Stromal cell of bone marrow (primary cell): ENCODE measurements at regions not wholly inside any gene's neighbourhood (a gene's known extent, or its start where the extent isn't known, plus 50 kb on each side); places are given as distances from the start of the nearest gene placed in this dataset.
"Not testable (repeated sequence)": the region's sequence is repeated elsewhere in the genome, so short reads cannot be mapped to it uniquely, and the experiment has no call there.

Source experiments
- DNase-seq: peaks from one replicate; pipeline ENCODE4 v3.0.0-alpha.2; 2012; ENCODE audit warnings: low read depth

DNA sequence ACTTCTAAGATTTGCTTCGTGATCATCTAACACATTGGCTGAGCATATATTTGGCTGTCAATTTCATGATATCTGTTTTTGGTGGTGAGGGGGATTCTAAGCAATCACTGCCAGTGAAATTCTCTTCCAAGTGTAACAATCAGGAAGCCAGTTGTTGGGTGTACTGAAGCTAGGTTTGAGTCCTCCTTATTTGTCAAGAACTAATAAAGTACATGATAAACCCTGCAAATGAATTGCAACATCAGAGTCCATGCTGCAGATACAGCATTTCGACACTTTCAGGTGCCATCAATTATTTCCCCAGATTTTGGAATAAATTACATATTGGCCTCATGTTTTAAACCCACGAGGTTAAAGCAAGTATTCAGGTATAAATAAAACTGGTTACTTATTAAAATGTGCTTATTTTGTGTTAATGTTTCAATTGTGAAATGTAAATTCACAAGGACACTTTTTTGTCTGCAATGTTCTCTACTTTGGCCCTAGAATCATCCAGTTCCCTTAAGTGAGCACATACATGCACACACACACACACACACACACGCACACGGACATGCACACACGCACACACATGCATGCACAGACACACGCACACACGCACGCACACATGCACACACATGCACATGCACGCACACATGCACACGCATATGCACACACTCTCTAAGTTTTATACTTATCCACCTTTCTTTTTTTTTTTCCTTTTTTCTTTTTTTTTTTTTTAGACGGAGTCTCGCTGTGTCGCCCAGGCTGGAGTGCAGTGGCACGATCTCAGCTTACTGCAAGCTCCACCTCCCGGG, 510.2 kb upstream of the KLF6 start:
- DNase-seq: no peak

DNA sequence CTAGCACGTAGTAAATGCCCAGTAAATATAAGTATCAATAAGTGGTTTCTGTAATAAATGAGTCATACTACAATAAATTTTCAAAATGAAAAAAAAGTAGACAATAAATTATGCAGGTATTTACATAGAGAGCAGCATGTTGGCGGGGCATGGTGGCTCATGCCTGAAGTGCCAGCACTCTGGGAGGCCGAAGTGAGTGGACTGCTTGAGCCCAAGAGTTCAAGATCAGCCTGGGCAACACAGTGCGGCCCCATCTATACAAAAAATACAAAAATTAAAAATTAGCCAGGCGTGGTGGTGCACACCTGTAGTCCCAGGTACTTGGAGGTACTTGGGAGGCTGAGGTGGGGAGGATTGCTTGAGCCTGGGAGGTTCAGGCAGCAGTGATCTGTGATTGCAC, 509.3 kb upstream of the KLF6 start:
- no peak for DNase-seq

DNA sequence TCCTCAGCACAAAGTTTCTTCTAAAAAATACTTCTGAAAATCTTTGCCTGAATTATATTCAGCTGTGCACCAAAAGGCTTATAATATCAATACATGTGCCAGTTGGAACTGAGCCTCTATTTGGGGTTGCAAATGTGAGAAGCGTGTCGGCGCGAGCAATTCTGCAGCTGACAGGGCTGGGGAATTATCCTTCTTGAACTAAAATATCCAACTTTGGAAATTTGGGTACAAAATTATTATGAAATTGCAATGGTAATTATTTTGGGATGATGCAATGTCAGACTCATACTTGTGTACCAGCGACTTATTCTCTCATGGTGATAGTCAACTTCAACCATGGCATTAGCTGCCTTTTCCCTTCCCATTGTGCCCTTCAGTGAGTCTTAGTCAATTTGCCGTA, 507.0 kb upstream of the KLF6 start:
- no peak for DNase-seq

DNA sequence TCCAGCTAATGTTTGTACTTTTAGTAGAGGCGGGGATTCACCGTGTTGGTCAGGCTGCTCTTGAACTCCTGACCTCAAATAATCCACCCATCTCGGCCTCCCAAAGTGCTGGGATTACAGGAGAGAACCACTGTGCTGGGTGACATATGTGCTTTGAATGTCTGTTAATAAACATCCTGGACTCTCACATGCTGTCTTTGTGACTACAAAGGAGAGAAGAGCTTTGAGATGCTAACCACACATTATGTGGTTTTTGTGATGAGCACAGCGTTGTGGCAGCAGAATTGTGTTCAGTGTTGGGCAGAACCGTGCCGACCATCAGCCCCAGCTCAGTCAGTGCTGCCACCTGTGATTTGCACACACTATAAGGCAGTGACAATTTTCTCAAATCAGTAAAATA, 500.1 kb upstream of the KLF6 start:
- no peak for DNase-seq

DNA sequence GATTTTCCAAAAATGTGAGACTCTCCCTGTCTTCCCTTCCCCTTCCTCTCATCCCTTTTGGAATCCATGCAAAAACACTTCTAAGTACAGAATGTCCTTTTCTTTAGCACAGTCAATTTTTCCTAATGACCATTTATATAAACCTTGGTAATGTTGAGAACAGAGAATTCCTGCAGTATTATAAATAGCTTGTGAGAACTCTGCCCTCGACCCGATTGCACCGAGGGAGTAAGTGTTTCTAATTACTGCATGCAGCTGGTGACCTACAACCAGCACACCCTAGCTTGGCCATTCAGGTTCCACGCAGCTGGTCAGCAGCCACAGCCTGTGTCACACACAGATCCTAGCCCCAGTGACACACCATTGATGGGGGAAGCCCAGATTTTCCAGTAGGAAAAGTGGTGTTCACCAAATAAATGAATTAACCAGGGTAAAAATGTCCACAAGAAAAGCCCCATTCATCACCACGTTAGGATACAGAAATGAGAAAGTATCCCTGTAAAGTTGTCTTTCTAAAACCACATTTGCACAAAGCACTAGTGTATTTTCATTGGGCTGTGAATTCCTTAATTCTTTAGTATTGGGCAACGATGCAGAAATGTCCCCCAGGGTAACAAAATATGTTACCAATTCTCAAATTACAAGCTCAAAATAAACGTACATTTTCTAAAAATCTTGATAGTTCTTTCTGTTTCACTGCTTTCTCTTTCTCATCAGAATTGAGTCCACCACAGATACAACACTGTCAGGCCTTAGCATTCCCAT, 499.0 kb upstream of the KLF6 start:
- peak; percentile 72 for DNase-seq

DNA sequence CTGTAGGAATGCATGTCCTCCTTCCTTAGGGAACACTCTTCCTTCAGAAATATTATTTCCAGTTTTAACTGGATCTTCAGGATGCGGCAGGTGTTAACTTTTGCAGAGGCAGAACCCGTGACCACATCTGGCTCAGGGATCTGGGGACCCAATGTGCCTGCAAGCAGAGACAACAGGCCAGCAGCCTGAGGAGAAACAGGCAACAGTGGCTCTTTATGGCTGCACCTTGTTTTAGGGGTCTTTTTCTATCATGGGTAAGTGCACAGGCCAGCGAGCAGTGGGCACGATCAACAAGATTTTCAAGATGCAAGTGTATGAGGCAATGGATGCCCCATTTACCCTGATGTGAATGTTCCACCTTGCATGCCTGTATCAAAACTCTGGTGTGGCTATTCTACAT, 497.5 kb upstream of the KLF6 start:
- DNase-seq: no peak

DNA sequence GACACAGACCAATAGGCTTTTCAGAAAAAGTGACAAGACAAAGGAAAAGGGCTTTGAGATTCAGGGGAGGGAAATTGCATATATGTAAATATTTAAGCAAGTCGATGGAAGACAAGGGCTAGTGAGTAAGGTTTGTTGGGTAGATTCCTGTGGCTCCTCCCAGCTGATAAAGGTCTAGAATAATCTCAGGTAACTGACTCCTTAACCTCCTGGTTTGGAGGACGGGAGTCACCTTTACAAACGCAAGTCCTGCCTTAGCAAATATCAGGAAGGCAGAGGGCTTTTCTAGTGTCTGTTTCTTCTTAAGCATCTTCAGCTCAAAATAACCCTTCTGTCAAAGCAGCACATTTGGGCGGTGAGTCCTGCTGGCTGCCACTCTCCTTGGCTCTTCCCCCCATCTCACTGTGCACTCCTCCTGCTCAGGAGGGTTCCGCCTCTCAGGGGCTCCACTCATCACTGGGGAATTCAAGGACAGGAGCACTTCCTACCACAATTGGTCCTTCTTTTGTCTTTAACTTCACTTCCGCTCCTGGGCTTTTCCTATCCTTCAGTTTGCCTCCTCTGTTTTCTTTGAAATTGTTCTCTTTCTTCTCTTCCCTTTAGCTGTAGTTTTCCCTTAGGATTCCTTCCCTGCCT, 496.3 kb upstream of the KLF6 start:
- DNase-seq: no peak

DNA sequence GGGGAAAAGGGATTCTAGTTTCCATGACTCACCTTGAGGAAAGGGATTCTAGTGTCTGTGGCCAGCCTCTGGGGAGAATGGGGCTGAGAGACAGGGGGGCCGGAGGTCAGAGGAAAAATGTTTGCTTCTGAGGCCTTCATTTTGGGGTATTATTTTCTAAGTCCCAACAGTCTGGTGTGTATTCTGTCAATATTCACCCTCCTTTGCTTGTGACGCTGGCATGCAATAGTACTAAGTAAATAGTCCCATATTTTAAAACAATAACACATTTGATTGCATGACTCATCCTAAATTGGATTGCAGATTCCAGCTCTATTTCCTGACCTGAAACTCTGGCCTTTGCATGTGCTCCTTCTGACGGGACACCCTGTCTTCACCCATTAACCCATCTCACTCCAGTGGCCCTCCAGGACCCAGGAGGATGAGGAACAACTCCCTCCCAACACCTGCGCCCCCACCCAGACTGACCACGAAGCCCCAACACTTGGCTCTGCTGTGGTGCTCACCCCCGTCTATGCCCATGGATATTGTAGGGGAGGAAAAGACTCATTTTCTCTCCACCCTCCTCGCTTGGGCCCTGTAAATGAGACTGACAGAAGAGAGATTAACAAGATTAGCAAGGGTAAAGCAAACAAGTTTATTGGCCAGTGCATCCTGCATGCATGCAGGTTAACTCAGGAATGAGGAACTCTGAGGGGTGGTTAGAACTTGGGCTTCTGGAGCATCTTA, 495.6 kb upstream of the KLF6 start:
- peak; percentile 62 for DNase-seq

DNA sequence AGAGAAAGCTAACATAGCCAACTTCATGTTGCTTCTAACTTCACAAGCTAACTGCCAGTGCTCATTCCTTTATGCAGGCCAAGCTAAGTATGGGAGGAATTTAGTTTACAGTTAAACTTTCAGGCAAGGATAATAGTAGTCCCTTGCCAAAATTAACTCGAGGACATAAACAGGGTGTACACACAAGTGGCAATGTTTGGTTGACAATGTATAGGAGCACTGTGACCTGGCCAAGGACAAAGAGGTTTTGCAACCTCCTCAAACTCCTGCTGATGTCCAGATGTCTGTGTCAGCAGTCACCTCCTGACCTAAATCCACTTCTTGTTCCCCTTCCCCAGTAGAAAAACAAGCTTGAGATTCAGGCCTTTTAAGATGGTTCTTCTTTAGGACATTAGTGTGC, 494.6 kb upstream of the KLF6 start:
- no peak for DNase-seq

DNA sequence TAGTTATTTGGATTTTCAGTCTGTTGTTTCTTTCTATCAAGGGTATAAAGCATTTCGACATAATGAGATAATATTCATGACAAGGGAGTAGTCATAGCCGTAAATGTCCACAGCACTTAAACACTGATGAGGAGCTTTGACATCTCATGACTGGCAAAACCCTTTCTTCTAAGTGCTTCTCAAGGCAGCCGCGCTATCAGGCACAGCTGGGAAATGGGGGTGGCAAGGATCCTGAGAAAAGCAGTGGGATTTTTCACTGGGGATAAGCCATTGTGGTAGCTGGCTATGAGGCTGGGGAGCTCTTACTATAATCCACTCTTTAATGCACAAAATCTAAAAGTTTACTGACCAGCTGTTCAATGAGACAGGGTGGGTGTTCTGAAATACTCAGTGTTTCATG, 493.2 kb upstream of the KLF6 start:
- no peak for DNase-seq

DNA sequence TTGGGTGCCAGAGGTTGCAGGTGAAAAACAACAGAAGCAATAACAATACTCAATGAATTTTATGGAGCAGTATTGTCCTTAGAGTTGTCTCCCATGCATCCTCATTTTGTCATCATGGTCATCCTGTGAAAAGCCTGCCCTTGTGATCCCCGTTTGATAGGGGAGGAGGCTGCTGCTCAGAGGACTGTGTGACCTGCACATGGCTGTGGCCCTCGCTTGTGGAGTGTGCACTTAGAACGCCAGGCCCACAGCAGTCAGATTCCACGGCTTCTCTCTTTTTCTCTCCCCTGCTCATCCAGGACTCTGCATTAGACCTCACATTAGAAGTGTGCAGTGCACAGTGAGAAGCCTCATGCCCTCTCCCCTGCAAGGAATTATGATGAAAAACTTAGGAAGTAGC, 491.1 kb upstream of the KLF6 start:
- no peak for DNase-seq

DNA sequence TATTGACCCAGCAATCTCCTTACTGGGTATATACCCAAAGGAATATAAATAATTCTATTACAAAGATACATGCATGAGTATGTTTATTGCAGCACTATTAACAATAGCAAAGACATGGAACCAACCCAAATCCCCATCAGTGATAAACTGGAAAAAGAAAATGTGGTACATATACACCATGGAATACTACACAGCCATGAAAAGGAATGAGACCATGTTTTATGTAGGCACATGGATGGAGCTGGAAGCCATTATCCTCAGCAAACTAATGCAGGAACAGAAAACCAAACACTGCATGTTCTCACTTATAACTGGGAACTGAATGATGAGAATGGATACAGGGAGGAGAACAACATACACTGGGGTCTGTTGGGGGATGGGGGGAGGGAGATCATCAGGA, 489.7 kb upstream of the KLF6 start:
- not testable (repeated sequence) for DNase-seq

DNA sequence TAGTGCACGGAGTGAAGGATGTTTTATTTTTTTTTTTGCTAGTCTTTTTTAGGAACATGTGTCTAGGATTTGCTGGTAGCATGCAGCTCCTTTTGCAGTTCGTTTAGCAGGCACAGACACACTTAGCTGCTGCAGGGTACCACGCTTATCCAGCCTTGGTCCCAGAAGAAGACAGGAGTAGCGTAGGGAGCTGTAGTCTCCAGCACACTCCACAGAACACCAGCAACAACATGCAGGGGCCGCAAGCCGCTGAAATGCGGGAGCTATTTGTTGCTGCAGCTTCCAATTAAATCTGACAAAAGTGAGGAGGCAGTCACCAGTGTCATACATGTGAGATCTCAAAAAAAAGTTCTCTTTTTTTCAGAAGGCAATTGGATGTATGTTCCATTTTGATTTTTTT, 486.2 kb upstream of the KLF6 start:
- no peak for DNase-seq

DNA sequence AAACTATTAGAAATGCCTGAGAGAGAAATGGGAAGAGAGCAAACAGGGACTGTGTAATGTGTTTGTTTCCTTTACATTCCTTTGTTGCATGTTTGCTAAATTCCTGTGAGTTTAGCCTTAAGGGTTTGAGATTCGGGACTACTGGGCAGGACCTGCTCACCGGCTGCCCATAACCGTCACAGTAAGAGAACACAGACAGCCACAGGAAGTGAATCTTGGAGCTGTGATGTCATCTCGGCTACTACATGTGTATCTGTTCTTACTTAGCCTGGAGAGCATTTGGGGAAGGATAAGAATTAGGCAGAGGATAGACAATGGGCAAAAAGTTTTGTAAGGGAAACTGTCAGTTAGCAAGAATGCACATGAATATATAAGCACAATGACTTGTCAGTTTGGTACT, 485.1 kb upstream of the KLF6 start:
- no peak for DNase-seq

DNA sequence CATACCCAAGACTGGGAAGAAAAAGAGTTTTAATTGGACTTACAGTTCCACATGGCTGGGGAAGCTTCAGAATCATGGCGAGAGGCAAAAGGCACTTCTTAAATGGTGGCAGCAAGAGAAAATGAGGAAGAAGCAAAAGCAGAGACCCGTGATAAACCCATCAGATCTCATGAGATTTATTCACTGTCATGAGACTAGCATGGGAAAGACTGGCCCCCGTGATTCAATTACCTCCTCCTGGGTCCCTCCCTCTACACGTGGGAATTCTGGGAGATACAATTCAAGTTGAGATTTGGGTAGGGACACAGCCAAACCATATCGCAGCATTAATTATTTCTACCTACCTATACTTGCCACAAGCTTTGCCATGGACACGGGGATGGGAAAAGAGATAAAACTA, 483.5 kb upstream of the KLF6 start:
- DNase-seq: not testable (repeated sequence)

DNA sequence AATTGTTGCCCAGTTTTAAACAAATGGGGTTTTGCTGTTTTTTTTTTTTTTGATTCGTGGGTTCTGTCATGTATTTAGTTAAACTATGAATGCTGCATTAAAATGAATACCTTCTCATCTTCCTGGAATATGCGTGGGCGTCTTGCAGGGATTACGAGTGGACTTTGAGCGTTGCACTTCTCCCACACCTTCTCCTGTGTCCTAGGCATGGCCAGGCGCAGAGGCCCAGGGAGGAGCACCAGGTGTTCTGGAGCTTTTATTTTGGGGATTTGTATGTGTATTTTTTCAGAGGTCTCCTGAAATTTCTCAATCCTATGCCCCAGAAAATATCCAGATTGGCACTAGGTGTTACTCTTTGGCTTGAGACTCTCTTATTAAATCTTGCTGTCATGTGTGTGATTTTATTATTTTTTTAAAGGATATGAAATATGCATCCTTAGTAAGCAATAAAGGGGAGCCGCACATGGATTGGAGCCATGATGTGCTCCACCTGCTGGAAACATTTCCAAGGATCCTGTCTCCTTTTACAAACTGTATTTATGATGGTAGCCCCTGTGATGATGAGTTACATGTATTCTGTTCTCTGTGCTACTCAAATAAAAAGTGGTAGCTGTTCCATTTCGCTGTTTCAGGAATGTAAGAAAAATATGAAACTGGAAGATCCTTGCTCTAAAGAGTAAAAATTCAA, 482.2 kb upstream of the KLF6 start:
- no peak for DNase-seq

DNA sequence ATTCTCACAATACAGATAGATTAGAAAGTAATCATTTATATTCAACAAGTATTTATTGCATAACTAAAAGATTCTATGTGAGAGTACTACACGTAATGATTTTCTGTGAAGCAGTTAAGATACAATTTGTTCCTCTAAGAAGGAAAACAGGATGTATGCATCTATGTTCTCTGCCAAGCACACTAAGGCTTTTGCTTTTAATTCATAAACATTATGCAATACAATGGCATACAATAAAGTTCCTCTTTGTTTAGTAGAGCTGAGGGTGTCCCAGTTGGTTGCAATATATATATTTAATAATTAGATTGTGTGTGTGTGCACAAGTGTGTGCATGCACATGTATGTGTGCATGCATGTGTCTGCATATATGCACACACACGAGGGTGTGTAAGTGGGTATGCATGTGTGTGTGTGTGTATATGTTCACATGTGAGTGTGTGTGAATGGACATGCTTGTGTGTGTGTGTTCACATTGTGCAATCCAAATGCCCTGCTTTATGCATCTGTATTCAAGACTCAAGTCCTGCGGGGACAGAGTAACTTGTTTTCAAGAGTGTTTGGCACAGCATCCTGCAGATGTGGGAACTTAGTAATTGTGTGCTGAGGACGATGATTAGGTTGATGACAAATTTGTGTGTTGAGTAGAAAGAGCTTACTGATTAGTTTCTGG, 481.5 kb upstream of the KLF6 start:
- no peak for DNase-seq

DNA sequence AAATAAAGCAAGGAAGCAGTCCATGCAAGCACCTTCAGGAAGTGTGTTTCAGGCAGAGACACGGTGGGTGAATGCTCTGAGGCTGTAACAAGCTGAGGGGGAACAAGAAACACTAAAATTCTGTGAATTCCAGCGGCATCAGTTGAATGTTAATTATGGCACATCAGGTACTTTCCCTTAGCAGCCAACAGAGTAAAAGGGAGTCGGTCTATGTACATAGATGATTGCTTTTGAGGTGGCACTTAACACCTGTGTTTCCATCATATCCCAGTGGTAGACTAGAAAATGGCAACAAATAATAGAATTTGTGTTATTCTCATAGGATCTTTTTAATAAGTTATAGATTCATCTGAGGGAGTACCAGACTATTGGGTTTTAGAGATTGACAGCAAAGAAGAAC, 481.0 kb upstream of the KLF6 start:
- DNase-seq: no peak

DNA sequence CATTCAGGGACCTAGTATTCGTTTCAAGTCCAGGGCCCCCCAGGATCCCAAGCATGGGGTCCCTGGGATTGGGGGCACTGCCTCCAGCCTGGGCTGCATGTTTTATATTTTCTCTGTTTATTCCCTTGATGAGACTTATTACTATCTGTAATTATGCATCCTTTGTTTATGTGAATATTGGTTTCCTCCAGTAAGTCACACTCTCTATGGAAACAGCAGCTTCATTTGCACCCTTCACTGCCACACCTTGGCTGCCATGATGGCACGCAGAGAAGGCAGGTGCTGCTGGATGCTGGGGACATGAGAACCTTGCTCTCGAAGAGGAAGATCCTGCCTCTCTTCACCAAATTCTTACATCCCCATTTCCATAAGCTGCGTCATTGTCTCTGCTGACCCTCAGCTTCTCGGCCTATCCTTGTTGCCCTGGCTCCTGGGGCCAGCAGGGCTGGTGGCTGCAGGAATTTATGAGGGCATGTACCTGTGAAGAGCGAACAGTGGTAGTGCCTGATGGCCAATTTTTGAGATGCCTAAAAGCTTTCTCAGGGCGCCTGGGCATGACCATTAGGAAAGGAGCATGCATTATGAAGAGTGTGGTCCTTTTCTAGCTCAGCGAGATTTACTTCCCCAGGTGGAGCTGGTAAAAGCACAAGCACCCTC, 479.3 kb upstream of the KLF6 start:
- no peak for DNase-seq

DNA sequence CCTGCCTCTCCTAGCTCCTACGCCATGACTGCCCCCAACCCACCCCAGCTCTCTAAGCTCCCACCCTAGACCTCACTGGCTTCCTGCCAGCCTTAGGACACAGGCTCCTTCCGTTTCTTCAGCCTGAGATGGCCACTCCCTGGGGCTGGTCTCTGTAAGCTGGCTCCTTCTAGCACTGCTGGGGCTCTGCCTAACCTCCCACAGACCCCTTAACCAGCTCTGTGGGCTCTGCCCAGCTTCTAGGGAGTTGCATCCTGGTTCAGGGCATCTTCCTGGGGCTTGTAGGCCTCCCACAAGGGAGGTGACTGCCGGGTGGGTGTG, 478.6 kb upstream of the KLF6 start:
- DNase-seq: no peak
